SKM-1 treated with dmso at 0.1 percent for 144 hours (cell line): ENCODE measurements at regions not wholly inside any gene's neighbourhood (a gene's known extent, or its start where the extent isn't known, plus 50 kb on each side); places are given as distances from the start of the nearest gene placed in this dataset.

ENCODE experiments used
- DNase-seq: peaks from one replicate; lab custom pipeline; 2025; ENCODE audit not compliant: unreplicated experiment; lab: John Stamatoyannopoulos, UW

- no peak for DNase-seq
These were observed 346.1 kb downstream of the RND3 start for GRCh38 chr2:150141226-150142001.

GRCh38 chr2:150140777-150141176 is 346.7 kb downstream of the RND3 start:
- DNase-seq, result no peak

- no peak for DNase-seq
These were observed 348.9 kb downstream of the RND3 start for GRCh38 chr2:150138587-150138986.

- DNase-seq, result no peak
These were observed 350.0 kb downstream of the RND3 start for GRCh38 chr2:150137338-150138069.

GRCh38 chr2:150136893-150137292 is 350.6 kb downstream of the RND3 start:
- no peak for DNase-seq

- no peak for DNase-seq
These were observed 351.1 kb downstream of the RND3 start for GRCh38 chr2:150136401-150136800.

GRCh38 chr2:150135223-150135883 is 352.1 kb downstream of the RND3 start:
- DNase-seq, result no peak

- no peak for DNase-seq
These were observed 353.1 kb downstream of the RND3 start for GRCh38 chr2:150134223-150134857.

GRCh38 chr2:150133623-150134022 is 353.8 kb downstream of the RND3 start:
- DNase-seq, result no peak

- DNase-seq, result no peak
These were observed 357.4 kb downstream of the RND3 start for GRCh38 chr2:150129921-150130575.

- DNase-seq, result no peak
These were observed 359.5 kb downstream of the RND3 start for GRCh38 chr2:150127995-150128394.

GRCh38 chr2:150127346-150127990 is 360.0 kb downstream of the RND3 start:
- no peak for DNase-seq

- DNase-seq, result no peak
These were observed 360.6 kb downstream of the RND3 start for GRCh38 chr2:150126839-150127238.

GRCh38 chr2:150126143-150126740 is 361.2 kb downstream of the RND3 start:
- no peak for DNase-seq

GRCh38 chr2:150125708-150126107 is 361.8 kb downstream of the RND3 start:
- peak; percentile 10 for DNase-seq

GRCh38 chr2:150125188-150125587 is 362.3 kb downstream of the RND3 start:
- DNase-seq, result no peak

- DNase-seq, result no peak
These were observed 362.7 kb downstream of the RND3 start for GRCh38 chr2:150124739-150125138.

GRCh38 chr2:150122871-150123613 is 364.4 kb downstream of the RND3 start:
- no peak for DNase-seq

- no peak for DNase-seq
These were observed 365.3 kb downstream of the RND3 start for GRCh38 chr2:150122156-150122555.
